ENCODE measurements at regions not wholly inside any gene's neighbourhood (a gene's known extent, or its start where the extent isn't known, plus 50 kb on each side); places are given as distances from the start of the nearest gene placed in this dataset.

DNA sequence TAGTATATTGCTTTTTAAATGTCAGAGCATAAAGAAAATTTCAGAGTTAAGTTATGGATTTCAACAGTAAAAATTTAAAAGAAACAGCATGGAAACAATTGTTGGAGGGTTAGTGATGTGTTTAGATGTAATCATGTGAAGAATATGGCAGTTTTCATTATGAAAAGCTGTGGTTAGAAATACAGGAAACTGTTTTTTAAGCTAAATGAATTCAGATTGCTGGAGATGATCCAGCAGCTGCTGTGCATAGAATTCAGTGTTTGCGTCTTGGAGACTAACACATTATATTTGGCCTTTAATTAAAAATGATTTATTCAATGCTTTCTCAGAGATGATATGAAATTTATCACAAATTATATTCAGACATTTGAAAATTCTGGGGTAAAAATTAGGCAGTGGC lies 273.6 kb upstream of the LRRC7 start:
- Histone ChIP-seq H3K36me3 (ENCODE audit: control insufficient read depth in 2 of 2, insufficient read depth in 2 of 2, low read length in 1 of 2) (no peaks in the 10 kb centered on the region), H3K27ac (ENCODE audit: low read depth in 2 of 2, low read length in 1 of 2) (no peak overlapping the region), H3K9me3 (ENCODE audit: control insufficient read depth in 2 of 2, insufficient read depth in 1 of 2, low read depth in 1 of 2, low read length in 1 of 2) (no peaks in the 10 kb centered on the region), H3K27me3 (ENCODE audit: control insufficient read depth in 1 of 2, insufficient read depth in 2 of 2, low read length in 2 of 2) (no peaks in the 10 kb centered on the region), H3K4me3 (ENCODE audit: low read depth in 1 of 2, low read length in 2 of 2) (no peak overlapping the region), H3K4me1 (ENCODE audit: control insufficient read depth in 2 of 2, insufficient read depth in 2 of 2, low read length in 1 of 2) (no peaks in the 10 kb centered on the region)
- 44 to 56% methylated on average over 1 of the region's 1 CpG for WGBS, 2 donors

DNA sequence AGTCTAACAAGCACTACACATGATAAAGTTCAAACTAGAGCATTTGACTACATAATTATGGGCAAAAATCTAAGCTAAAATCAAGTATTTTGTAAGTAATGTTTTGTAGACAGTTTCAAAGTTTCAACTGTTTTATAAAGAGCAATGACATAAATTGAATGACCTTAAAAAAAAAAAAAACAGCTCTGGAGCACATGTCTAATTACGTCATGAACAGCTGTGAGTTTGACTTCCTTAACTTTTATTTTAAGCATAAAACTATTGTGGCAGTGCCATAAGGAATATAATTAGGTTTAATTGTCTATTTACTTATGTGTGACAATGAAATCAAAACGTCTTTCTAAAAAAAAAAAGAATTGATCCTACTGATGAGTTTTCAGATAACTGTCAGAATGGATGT lies 272.5 kb upstream of the LRRC7 start:
- no peaks in the 10 kb centered on the region for H3K27me3 ChIP-seq (ENCODE audit: control insufficient read depth in 1 of 2, insufficient read depth in 2 of 2, low read length in 2 of 2)
- H3K4me3 ChIP-seq (ENCODE audit: low read depth in 1 of 2, low read length in 2 of 2), result no peak overlapping the region
- H3K4me1 ChIP-seq (ENCODE audit: control insufficient read depth in 2 of 2, insufficient read depth in 2 of 2, low read length in 1 of 2), result no peaks in the 10 kb centered on the region
- H3K36me3 ChIP-seq (ENCODE audit: control insufficient read depth in 2 of 2, insufficient read depth in 2 of 2, low read length in 1 of 2), result no peaks in the 10 kb centered on the region
- no peak overlapping the region for H3K27ac ChIP-seq (ENCODE audit: low read depth in 2 of 2, low read length in 1 of 2)
- WGBS, 2 donors, result 16 to 27% methylated on average over 2 of the region's 2 CpGs
- H3K9me3 ChIP-seq (ENCODE audit: control insufficient read depth in 2 of 2, insufficient read depth in 1 of 2, low read depth in 1 of 2, low read length in 1 of 2), result no peaks in the 10 kb centered on the region

DNA sequence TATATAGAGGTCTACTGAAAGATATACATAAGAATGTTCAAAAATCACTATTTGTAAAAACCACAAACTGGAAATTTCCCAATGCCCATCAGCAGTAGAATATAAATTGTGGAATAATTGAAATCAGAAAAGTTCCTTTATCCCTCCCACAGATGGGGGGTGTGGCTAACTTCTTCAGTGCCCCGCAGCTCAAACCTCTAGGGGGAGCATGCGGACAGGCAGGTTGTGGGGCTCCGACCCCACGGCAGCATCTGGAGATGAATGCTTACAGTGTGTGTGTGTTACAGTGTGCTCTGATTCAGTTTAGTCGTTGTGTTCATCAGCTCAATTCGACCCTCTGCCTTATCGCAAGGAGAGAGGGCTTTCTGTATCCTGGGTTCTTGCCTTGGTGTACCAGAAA lies 262.1 kb upstream of the LRRC7 start:
- Histone ChIP-seq H3K9me3 (ENCODE audit: control insufficient read depth in 2 of 2, insufficient read depth in 1 of 2, low read depth in 1 of 2, low read length in 1 of 2) (no peaks in the 10 kb centered on the region), H3K4me1 (ENCODE audit: control insufficient read depth in 2 of 2, insufficient read depth in 2 of 2, low read length in 1 of 2) (no peaks in the 10 kb centered on the region), H3K27me3 (ENCODE audit: control insufficient read depth in 1 of 2, insufficient read depth in 2 of 2, low read length in 2 of 2) (no peaks in the 10 kb centered on the region), H3K27ac (ENCODE audit: low read depth in 2 of 2, low read length in 1 of 2) (no peak overlapping the region), H3K36me3 (ENCODE audit: control insufficient read depth in 2 of 2, insufficient read depth in 2 of 2, low read length in 1 of 2) (no peaks in the 10 kb centered on the region), H3K4me3 (ENCODE audit: low read depth in 1 of 2, low read length in 2 of 2) (no peak overlapping the region)
- 69 to 70% methylated on average over 7 of the region's 7 CpGs for WGBS, 2 donors

DNA sequence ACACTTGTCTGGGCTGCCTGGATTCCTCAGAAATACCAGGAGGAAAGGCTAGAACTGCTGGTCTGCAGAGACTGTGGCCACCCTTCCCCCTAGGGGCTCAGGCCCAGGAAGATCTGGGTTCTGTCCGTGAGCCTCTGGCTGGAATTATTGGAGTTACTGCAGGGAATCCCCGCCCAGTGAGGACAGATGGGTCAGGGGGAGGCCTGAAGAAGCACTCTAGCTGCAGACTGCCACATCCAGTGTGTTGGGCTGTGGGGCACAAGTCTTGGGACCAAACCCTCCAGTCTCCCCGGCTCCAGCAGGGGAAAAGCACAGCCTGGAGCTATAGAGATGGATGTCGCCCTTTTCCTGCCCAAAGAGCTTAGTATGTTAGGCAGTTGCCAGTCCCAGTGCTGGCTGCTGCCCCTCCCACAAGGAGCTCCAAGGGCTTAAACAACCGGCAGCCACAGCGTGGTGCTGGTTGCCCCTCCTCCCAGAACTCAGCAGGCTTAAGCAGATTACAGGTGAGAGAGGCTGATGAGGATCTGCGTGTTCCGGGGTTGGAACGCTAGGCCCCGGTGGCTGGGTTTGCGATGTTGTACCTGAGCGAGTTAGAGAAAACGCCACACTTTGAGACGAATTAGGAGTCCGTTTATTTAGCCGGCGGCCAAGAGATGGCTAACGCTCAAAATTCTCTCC lies 255.5 kb upstream of the LRRC7 start:
- Histone ChIP-seq H3K4me1 (ENCODE audit: control insufficient read depth in 2 of 2, insufficient read depth in 2 of 2, low read length in 1 of 2) (peaks cover 0 to 7% of the 10 kb centered on the region in 2 donors), H3K4me3 (ENCODE audit: low read depth in 1 of 2, low read length in 2 of 2) (no peak overlapping the region), H3K27ac (ENCODE audit: low read depth in 2 of 2, low read length in 1 of 2) (no peak overlapping the region), H3K27me3 (ENCODE audit: control insufficient read depth in 1 of 2, insufficient read depth in 2 of 2, low read length in 2 of 2) (no peaks in the 10 kb centered on the region), H3K9me3 (ENCODE audit: control insufficient read depth in 2 of 2, insufficient read depth in 1 of 2, low read depth in 1 of 2, low read length in 1 of 2) (peaks cover 3 to 4% of the 10 kb centered on the region in 2 donors), H3K36me3 (ENCODE audit: control insufficient read depth in 2 of 2, insufficient read depth in 2 of 2, low read length in 1 of 2) (no peaks in the 10 kb centered on the region)
- WGBS, 2 donors, result 44 to 48% methylated on average over 18 of the region's 18 CpGs

DNA sequence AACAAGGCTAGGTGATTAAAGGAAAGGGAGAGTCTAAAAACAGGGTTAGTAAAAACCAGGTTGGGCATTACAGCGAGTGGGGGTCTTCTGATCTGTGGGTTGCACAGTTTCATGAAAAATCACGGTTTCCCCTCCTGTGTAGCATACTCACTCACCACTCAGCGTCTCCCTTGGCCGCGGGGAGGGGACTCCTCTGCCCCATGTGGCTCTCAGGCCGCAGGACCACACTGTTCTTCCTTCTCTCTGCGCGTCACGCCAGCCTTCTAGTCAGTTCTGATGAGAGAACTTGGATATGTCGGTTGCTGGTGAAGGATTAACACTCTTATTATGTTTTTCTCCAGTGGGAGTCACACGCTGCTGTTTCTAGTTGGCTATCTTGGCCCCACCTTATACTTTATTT lies 254.6 kb upstream of the LRRC7 start:
- Histone ChIP-seq H3K27ac (ENCODE audit: low read depth in 2 of 2, low read length in 1 of 2) (no peak overlapping the region), H3K36me3 (ENCODE audit: control insufficient read depth in 2 of 2, insufficient read depth in 2 of 2, low read length in 1 of 2) (no peaks in the 10 kb centered on the region), H3K4me3 (ENCODE audit: low read depth in 1 of 2, low read length in 2 of 2) (no peak overlapping the region), H3K9me3 (ENCODE audit: control insufficient read depth in 2 of 2, insufficient read depth in 1 of 2, low read depth in 1 of 2, low read length in 1 of 2) (peaks cover 3 to 4% of the 10 kb centered on the region in 2 donors), H3K27me3 (ENCODE audit: control insufficient read depth in 1 of 2, insufficient read depth in 2 of 2, low read length in 2 of 2) (no peaks in the 10 kb centered on the region), H3K4me1 (ENCODE audit: control insufficient read depth in 2 of 2, insufficient read depth in 2 of 2, low read length in 1 of 2) (peaks cover 0 to 7% of the 10 kb centered on the region in 2 donors)
- WGBS, 2 donors, result 93% methylated on average over 11 of the region's 11 CpGs

DNA sequence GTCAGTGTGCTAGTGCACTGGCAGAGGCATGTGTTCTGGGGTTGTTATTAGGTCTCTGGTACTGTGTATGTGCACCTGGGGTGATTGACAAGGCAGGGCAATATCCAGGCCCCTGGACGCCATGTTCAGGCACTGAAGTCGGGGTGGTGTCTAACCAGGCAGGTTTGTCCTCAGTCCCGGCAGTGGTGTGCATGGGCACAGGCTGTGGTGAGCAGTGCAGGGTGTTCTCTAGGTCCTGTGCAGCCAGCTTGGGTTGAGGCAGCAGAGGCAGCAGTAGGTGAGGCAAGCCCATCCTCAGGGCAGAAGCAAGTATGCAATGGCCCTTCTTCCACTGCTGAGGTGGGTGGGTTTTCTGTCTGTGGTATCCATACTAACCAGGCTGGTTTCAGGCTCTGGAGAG lies 252.3 kb upstream of the LRRC7 start:
- Histone ChIP-seq H3K36me3 (ENCODE audit: control insufficient read depth in 2 of 2, insufficient read depth in 2 of 2, low read length in 1 of 2) (no peaks in the 10 kb centered on the region), H3K9me3 (ENCODE audit: control insufficient read depth in 2 of 2, insufficient read depth in 1 of 2, low read depth in 1 of 2, low read length in 1 of 2) (peaks cover 3 to 4% of the 10 kb centered on the region in 2 donors), H3K27me3 (ENCODE audit: control insufficient read depth in 1 of 2, insufficient read depth in 2 of 2, low read length in 2 of 2) (no peaks in the 10 kb centered on the region), H3K4me3 (ENCODE audit: low read depth in 1 of 2, low read length in 2 of 2) (no peak overlapping the region), H3K4me1 (ENCODE audit: control insufficient read depth in 2 of 2, insufficient read depth in 2 of 2, low read length in 1 of 2) (peaks cover 0 to 7% of the 10 kb centered on the region in 2 donors), H3K27ac (ENCODE audit: low read depth in 2 of 2, low read length in 1 of 2) (no peak overlapping the region)
- WGBS, 2 donors, result 92 to 100% methylated on average over 3 of the region's 3 CpGs

DNA sequence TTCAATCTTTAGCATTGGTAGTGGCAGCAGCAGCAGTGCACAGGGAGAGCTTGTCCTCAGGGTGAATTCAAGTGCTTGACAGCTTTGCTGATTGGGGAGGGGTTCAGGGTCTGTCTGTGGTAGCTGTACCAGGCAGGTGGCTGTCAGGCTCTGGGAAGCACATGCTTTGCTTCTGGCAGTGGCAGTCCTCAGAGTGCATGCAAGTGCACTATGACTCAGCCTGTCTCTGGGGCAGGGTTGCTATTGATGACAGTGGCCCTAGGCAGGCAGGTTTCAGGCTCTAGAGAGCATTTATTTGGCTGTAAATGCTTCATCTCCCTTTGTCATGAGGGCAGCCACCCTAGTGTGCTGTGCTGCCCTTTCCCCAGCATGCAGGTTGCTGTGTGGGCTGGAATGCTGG lies 251.9 kb upstream of the LRRC7 start:
- peaks cover 3 to 4% of the 10 kb centered on the region in 2 donors for H3K9me3 ChIP-seq (ENCODE audit: control insufficient read depth in 2 of 2, insufficient read depth in 1 of 2, low read depth in 1 of 2, low read length in 1 of 2)
- peaks cover 0 to 7% of the 10 kb centered on the region in 2 donors for H3K4me1 ChIP-seq (ENCODE audit: control insufficient read depth in 2 of 2, insufficient read depth in 2 of 2, low read length in 1 of 2)
- H3K36me3 ChIP-seq (ENCODE audit: control insufficient read depth in 2 of 2, insufficient read depth in 2 of 2, low read length in 1 of 2), result no peaks in the 10 kb centered on the region
- H3K27ac ChIP-seq (ENCODE audit: low read depth in 2 of 2, low read length in 1 of 2), result no peak overlapping the region
- H3K4me3 ChIP-seq (ENCODE audit: low read depth in 1 of 2, low read length in 2 of 2), result no peak overlapping the region
- H3K27me3 ChIP-seq (ENCODE audit: control insufficient read depth in 1 of 2, insufficient read depth in 2 of 2, low read length in 2 of 2), result no peaks in the 10 kb centered on the region

DNA sequence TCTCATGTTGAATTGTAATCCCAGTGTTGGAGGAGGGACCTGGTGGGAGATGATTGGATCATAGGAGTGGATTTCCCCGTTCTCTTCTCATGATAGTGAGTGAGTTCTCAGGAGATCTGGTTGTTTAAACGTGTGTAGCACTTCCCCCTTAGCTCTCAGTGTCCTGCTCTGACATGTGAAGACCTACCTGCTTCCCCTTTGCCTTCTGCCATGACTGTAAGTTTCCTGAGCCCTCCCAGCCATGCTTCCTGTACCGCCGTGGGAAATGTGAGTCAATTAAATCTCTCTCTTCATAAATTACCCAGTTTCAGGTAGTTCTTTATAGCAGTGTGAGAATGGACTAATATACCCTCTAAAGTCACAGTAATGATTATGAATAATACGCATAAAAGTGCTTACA lies 248.4 kb upstream of the LRRC7 start:
- WGBS, 2 donors, result 65 to 70% methylated on average over 5 of the region's 5 CpGs
- H3K27ac ChIP-seq (ENCODE audit: low read depth in 2 of 2, low read length in 1 of 2), result no peak overlapping the region

DNA sequence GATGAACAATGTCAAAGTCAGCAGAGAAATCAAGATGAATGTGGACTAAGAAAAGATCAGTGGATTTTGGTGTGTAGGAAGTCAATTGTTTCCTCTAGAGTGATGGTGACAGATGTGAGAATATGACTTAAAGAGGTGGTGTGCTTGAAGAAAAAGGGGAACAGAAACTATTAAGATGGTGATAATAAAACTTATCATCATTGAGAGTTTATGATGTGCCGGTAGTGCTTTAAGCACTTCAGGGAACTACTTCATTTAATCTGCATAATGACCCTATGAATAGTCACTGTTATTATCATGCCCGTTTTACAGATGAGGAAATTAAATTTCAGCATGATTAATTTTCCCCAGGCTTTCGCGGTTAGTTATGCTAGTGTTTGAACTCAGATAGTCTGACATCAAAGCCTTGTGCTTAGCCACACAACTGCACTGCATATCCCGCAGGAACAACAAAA lies 246.9 kb upstream of the LRRC7 start:
- Histone ChIP-seq H3K4me3 (ENCODE audit: low read depth in 1 of 2, low read length in 2 of 2) (no peak overlapping the region), H3K9me3 (ENCODE audit: control insufficient read depth in 2 of 2, insufficient read depth in 1 of 2, low read depth in 1 of 2, low read length in 1 of 2) (no peaks in the 10 kb centered on the region), H3K4me1 (ENCODE audit: control insufficient read depth in 2 of 2, insufficient read depth in 2 of 2, low read length in 1 of 2) (peaks cover 0 to 2% of the 10 kb centered on the region in 2 donors), H3K27ac (ENCODE audit: low read depth in 2 of 2, low read length in 1 of 2) (no peak overlapping the region), H3K27me3 (ENCODE audit: control insufficient read depth in 1 of 2, insufficient read depth in 2 of 2, low read length in 2 of 2) (no peaks in the 10 kb centered on the region), H3K36me3 (ENCODE audit: control insufficient read depth in 2 of 2, insufficient read depth in 2 of 2, low read length in 1 of 2) (no peaks in the 10 kb centered on the region)
- WGBS, 2 donors, result 56 to 57% methylated on average over 5 of the region's 5 CpGs

More for the DNA sequence above, 248.4 kb upstream of the LRRC7 start:
- peaks cover 0 to 7% of the 10 kb centered on the region in 2 donors for H3K4me1 ChIP-seq (ENCODE audit: control insufficient read depth in 2 of 2, insufficient read depth in 2 of 2, low read length in 1 of 2)
- H3K27me3 ChIP-seq (ENCODE audit: control insufficient read depth in 1 of 2, insufficient read depth in 2 of 2, low read length in 2 of 2), result no peaks in the 10 kb centered on the region
- H3K9me3 ChIP-seq (ENCODE audit: control insufficient read depth in 2 of 2, insufficient read depth in 1 of 2, low read depth in 1 of 2, low read length in 1 of 2), result peaks cover 0 to 3% of the 10 kb centered on the region in 2 donors
- no peak overlapping the region for H3K4me3 ChIP-seq (ENCODE audit: low read depth in 1 of 2, low read length in 2 of 2)
- no peaks in the 10 kb centered on the region for H3K36me3 ChIP-seq (ENCODE audit: control insufficient read depth in 2 of 2, insufficient read depth in 2 of 2, low read length in 1 of 2)

DNA sequence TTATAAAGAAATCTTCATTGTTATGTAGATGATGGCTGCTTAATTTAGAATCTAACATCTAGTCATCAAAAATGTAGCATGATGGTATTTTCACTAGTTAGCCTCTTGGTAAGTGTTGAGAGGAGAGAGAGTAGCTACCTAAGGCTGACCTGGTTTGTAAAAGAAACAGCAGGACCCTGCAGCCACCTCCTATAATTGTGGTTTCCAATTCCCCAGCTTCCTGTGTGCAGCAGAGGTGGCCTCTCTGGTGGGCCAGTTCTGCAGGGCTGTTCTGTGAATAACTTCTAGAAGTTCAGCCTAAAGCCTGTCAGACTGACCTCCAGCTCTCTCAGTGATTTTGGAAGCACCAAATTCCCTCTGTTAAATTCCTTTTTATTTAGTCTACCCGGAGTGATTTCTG lies 246.4 kb upstream of the LRRC7 start:
- Histone ChIP-seq H3K4me3 (ENCODE audit: low read depth in 1 of 2, low read length in 2 of 2) (no peak overlapping the region), H3K9me3 (ENCODE audit: control insufficient read depth in 2 of 2, insufficient read depth in 1 of 2, low read depth in 1 of 2, low read length in 1 of 2) (no peaks in the 10 kb centered on the region), H3K36me3 (ENCODE audit: control insufficient read depth in 2 of 2, insufficient read depth in 2 of 2, low read length in 1 of 2) (no peaks in the 10 kb centered on the region), H3K4me1 (ENCODE audit: control insufficient read depth in 2 of 2, insufficient read depth in 2 of 2, low read length in 1 of 2) (no peaks in the 10 kb centered on the region), H3K27me3 (ENCODE audit: control insufficient read depth in 1 of 2, insufficient read depth in 2 of 2, low read length in 2 of 2) (no peaks in the 10 kb centered on the region), H3K27ac (ENCODE audit: low read depth in 2 of 2, low read length in 1 of 2) (no peak overlapping the region)
- WGBS, 2 donors, result 41 to 55% methylated on average over 1 of the region's 1 CpG
